ENCODE measurements at regions not wholly inside any gene's neighbourhood (a gene's known extent, or its start where the extent isn't known, plus 50 kb on each side); places are given as distances from the start of the nearest gene placed in this dataset.
"Not testable (repeated sequence)": the region's sequence is repeated elsewhere in the genome, so short reads cannot be mapped to it uniquely, and the experiment has no call there.

DNA sequence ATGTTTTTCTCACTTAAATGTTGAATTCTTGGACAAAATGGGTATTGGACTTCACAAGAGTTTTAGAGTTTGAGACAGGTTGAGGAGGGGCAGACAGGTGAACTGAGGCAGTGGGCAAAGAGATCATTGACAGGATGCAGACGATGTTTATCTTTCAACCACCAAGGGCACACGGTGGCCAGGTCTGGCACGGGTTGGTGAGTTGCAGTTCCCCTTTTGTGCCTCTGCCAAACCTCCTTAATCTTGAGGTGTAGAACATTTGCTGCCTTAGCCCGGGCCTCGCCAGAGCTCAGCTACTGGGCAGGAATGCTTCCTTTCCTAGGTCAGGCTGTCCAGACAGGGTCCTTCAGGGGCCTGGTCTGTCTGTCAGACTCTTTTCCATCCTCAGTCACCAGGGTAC lies 567.4 kb upstream of the SOX9 start:
- no peaks in the 10 kb centered on the region for H3K36me3 ChIP-seq (ENCODE audit: control insufficient read depth, insufficient read depth, low read length)
- no peaks in the 10 kb centered on the region for H3K9me3 ChIP-seq (ENCODE audit: control insufficient read depth, insufficient read depth, low read length)
- H3K4me3 ChIP-seq (ENCODE audit: low read depth, low read length) = no peak overlapping the region
- H3K27ac ChIP-seq (ENCODE audit: low read depth, low read length) = no peak overlapping the region
- no peaks in the 10 kb centered on the region for H3K27me3 ChIP-seq (ENCODE audit: control insufficient read depth, insufficient read depth, low read length)
- H3K9ac ChIP-seq (ENCODE audit: low read depth, low read length) = no peak overlapping the region
- H3K4me1 ChIP-seq (ENCODE audit: control insufficient read depth, insufficient read depth, low read length) = no peaks in the 10 kb centered on the region

DNA sequence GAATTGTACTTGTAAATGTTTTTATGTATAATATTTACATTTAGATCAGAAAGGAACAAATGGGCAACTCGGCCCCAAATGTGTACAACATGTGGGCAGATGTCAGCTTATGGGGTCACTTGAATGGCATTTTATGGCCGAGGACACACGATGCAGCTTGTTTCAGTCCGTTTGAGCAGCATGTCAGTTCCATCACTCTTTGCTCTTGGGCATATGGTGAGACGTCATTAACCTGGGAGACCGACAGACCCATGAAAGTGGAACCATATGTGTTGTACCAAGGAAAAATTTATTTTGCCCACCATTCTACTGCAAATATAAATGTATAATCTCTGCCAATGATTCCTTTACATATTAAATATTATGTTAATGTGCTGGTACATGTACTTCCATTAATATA lies 561.9 kb upstream of the SOX9 start:
- no peaks in the 10 kb centered on the region for H3K9me3 ChIP-seq (ENCODE audit: control insufficient read depth, insufficient read depth, low read length)
- H3K36me3 ChIP-seq (ENCODE audit: control insufficient read depth, insufficient read depth, low read length) = no peaks in the 10 kb centered on the region
- H3K27ac ChIP-seq (ENCODE audit: low read depth, low read length) = no peak overlapping the region
- H3K27me3 ChIP-seq (ENCODE audit: control insufficient read depth, insufficient read depth, low read length) = no peaks in the 10 kb centered on the region
- no peak overlapping the region for H3K9ac ChIP-seq (ENCODE audit: low read depth, low read length)
- no peaks in the 10 kb centered on the region for H3K4me1 ChIP-seq (ENCODE audit: control insufficient read depth, insufficient read depth, low read length)
- H3K4me3 ChIP-seq (ENCODE audit: low read depth, low read length) = no peak overlapping the region

DNA sequence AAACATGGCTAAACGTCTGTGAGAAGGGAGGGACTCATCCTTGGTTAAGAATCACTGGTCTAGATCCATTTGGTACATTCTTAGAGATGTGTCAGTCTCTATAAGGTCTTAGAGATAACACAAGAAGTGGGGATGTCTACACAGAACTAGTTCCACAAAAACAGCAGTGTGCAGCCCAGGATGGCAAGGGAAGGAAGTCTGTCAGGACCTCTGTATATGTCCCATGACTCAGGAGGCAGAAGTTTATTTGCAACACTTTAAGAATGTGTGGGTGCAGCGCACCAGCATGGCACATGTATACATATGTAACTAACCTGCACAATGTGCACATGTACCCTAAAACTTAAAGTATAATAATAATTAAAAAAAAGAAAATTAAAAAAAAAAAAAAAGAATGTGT lies 548.5 kb upstream of the SOX9 start:
- Histone ChIP-seq H3K4me1 (ENCODE audit: control insufficient read depth, insufficient read depth, low read length) (no peaks in the 10 kb centered on the region), H3K9ac (ENCODE audit: low read depth, low read length) (no peak overlapping the region), H3K27me3 (ENCODE audit: control insufficient read depth, insufficient read depth, low read length) (no peaks in the 10 kb centered on the region), H3K4me3 (ENCODE audit: low read depth, low read length) (no peak overlapping the region), H3K36me3 (ENCODE audit: control insufficient read depth, insufficient read depth, low read length) (no peaks in the 10 kb centered on the region), H3K27ac (ENCODE audit: low read depth, low read length) (no peak overlapping the region), H3K9me3 (ENCODE audit: control insufficient read depth, insufficient read depth, low read length) (peaks cover 4% of the 10 kb centered on the region)

DNA sequence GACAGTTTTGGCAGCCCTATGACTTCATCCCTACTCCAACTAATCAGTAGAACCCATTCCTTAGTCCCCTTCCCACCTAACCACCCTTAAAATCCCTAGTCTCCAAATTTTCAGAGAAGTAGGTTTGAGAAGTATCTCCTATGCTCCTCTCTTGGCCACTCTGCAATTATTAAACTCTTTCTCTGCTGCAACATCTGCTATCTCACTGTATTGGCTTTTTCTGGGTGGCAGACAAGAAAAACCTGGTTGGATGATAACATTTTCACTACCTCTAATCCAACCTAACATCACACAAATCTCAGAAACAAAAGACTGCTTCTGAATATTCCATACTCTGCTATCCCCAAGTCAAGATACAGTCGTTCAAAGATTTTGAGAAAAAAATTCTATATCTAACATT lies 542.4 kb upstream of the SOX9 start:
- H3K27me3 ChIP-seq (ENCODE audit: control insufficient read depth, insufficient read depth, low read length) = no peaks in the 10 kb centered on the region
- no peak overlapping the region for H3K9ac ChIP-seq (ENCODE audit: low read depth, low read length)

GRCh38 chr17:71580220-71580619 lies 540.6 kb upstream of the SOX9 start:
- no peaks in the 10 kb centered on the region for H3K9me3 ChIP-seq (ENCODE audit: control insufficient read depth, insufficient read depth, low read length)
- no peak overlapping the region for H3K4me3 ChIP-seq (ENCODE audit: low read depth, low read length)
- no peaks in the 10 kb centered on the region for H3K36me3 ChIP-seq (ENCODE audit: control insufficient read depth, insufficient read depth, low read length)
- no peak overlapping the region for H3K27ac ChIP-seq (ENCODE audit: low read depth, low read length)
- H3K4me1 ChIP-seq (ENCODE audit: control insufficient read depth, insufficient read depth, low read length) = peaks cover 2% of the 10 kb centered on the region
- no peaks in the 10 kb centered on the region for H3K27me3 ChIP-seq (ENCODE audit: control insufficient read depth, insufficient read depth, low read length)
- no peak overlapping the region for H3K9ac ChIP-seq (ENCODE audit: low read depth, low read length)

More for the DNA sequence above, 542.4 kb upstream of the SOX9 start:
- H3K36me3 ChIP-seq (ENCODE audit: control insufficient read depth, insufficient read depth, low read length) = no peaks in the 10 kb centered on the region
- no peak overlapping the region for H3K4me3 ChIP-seq (ENCODE audit: low read depth, low read length)
- no peaks in the 10 kb centered on the region for H3K4me1 ChIP-seq (ENCODE audit: control insufficient read depth, insufficient read depth, low read length)
- no peak overlapping the region for H3K27ac ChIP-seq (ENCODE audit: low read depth, low read length)
- no peaks in the 10 kb centered on the region for H3K9me3 ChIP-seq (ENCODE audit: control insufficient read depth, insufficient read depth, low read length)

- Histone ChIP-seq H3K4me1 (ENCODE audit: control insufficient read depth, insufficient read depth, low read length) (peaks cover 7% of the 10 kb centered on the region), H3K9ac (ENCODE audit: low read depth, low read length) (no peak overlapping the region), H3K9me3 (ENCODE audit: control insufficient read depth, insufficient read depth, low read length) (no peaks in the 10 kb centered on the region), H3K27ac (ENCODE audit: low read depth, low read length) (no peak overlapping the region), H3K4me3 (ENCODE audit: low read depth, low read length) (no peak overlapping the region), H3K27me3 (ENCODE audit: control insufficient read depth, insufficient read depth, low read length) (no peaks in the 10 kb centered on the region), H3K36me3 (ENCODE audit: control insufficient read depth, insufficient read depth, low read length) (no peaks in the 10 kb centered on the region)
These were observed 535.3 kb upstream of the SOX9 start for GRCh38 chr17:71585540-71585939.

GRCh38 chr17:71592431-71592830 lies 528.4 kb upstream of the SOX9 start:
- Histone ChIP-seq H3K4me3 (ENCODE audit: low read depth, low read length) (no peak overlapping the region), H3K9me3 (ENCODE audit: control insufficient read depth, insufficient read depth, low read length) (no peaks in the 10 kb centered on the region), H3K4me1 (ENCODE audit: control insufficient read depth, insufficient read depth, low read length) (no peaks in the 10 kb centered on the region), H3K9ac (ENCODE audit: low read depth, low read length) (no peak overlapping the region), H3K27me3 (ENCODE audit: control insufficient read depth, insufficient read depth, low read length) (no peaks in the 10 kb centered on the region), H3K27ac (ENCODE audit: low read depth, low read length) (no peak overlapping the region), H3K36me3 (ENCODE audit: control insufficient read depth, insufficient read depth, low read length) (no peaks in the 10 kb centered on the region)

DNA sequence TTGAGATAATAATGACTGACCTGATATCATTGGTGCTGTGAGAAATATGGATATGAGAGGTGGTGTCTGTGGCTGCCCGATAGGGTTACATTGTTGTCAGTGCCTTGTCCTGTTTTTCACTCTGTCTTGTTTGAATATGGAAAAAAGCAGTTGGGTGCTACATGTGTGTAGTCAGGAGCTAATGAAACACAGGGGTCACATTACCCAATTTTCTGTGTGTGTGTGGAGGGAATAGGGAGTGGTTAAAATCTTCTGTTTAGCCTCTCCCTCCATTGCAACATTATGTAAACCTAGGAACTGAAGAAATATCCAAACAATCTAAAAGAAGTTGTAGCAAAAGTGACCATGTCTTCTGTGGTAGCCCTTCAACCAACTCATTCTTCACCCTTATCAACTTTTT lies 527.7 kb upstream of the SOX9 start:
- H3K9me3 ChIP-seq (ENCODE audit: control insufficient read depth, insufficient read depth, low read length) = no peaks in the 10 kb centered on the region
- no peak overlapping the region for H3K9ac ChIP-seq (ENCODE audit: low read depth, low read length)
- H3K27me3 ChIP-seq (ENCODE audit: control insufficient read depth, insufficient read depth, low read length) = no peaks in the 10 kb centered on the region
- H3K36me3 ChIP-seq (ENCODE audit: control insufficient read depth, insufficient read depth, low read length) = no peaks in the 10 kb centered on the region
- H3K4me1 ChIP-seq (ENCODE audit: control insufficient read depth, insufficient read depth, low read length) = no peaks in the 10 kb centered on the region
- H3K27ac ChIP-seq (ENCODE audit: low read depth, low read length) = no peak overlapping the region
- no peak overlapping the region for H3K4me3 ChIP-seq (ENCODE audit: low read depth, low read length)

GRCh38 chr17:71599583-71599982 lies 521.2 kb upstream of the SOX9 start:
- not testable (repeated sequence) for H3K9me3 ChIP-seq (ENCODE audit: control insufficient read depth, insufficient read depth, low read length); H3K27me3 ChIP-seq (ENCODE audit: control insufficient read depth, insufficient read depth, low read length); H3K27ac ChIP-seq (ENCODE audit: low read depth, low read length); H3K4me3 ChIP-seq (ENCODE audit: low read depth, low read length); H3K36me3 ChIP-seq (ENCODE audit: control insufficient read depth, insufficient read depth, low read length); H3K9ac ChIP-seq (ENCODE audit: low read depth, low read length); H3K4me1 ChIP-seq (ENCODE audit: control insufficient read depth, insufficient read depth, low read length)

DNA sequence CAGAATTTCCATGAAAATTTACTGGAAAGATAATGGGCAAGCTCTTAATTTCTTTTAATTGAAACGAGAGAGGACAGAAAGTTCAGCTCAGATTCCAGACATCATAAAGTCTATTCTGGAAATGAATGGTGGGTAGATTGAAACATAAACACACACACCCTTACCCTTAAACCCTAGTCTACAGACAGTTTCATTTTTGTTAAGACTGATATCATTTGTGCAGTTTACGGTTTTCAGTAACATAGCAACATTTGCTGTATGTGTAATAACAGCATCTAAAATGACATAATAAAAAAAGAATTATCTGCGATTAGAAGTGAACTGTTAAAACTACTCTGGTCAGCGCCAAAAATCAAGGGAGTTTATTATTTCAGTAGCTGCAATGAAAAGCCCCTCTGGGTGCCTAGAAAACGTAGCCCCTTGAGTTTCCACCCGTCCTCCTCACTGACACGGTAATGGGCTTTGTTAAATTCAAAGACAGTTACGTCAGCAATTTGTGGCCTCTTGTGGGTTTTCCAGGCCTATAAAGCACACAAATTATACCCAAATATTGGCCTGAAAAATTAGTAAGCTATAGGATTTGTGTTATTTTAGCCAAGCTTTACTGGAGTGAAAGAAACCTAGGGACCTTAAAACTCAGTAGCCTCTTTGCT lies 520.6 kb upstream of the SOX9 start:
- Histone ChIP-seq H3K4me3 (ENCODE audit: low read depth, low read length) (no peak overlapping the region), H3K9me3 (ENCODE audit: control insufficient read depth, insufficient read depth, low read length) (no peaks in the 10 kb centered on the region), H3K9ac (ENCODE audit: low read depth, low read length) (no peak overlapping the region)

GRCh38 chr17:71601894-71602504 lies 518.8 kb upstream of the SOX9 start:
- peaks cover 9% of the 10 kb centered on the region; the same call in 1 of the 2 replicates for H3K4me1 ChIP-seq (ENCODE audit: control insufficient read depth, insufficient read depth, low read length)
- H3K9me3 ChIP-seq (ENCODE audit: control insufficient read depth, insufficient read depth, low read length) = no peaks in the 10 kb centered on the region
- H3K27ac ChIP-seq (ENCODE audit: low read depth, low read length) = no peak overlapping the region
- no peaks in the 10 kb centered on the region for H3K27me3 ChIP-seq (ENCODE audit: control insufficient read depth, insufficient read depth, low read length)
- no peak overlapping the region for H3K9ac ChIP-seq (ENCODE audit: low read depth, low read length)
- no peaks in the 10 kb centered on the region for H3K36me3 ChIP-seq (ENCODE audit: control insufficient read depth, insufficient read depth, low read length)
- no peak overlapping the region for H3K4me3 ChIP-seq (ENCODE audit: low read depth, low read length)

More for the DNA sequence above, 520.6 kb upstream of the SOX9 start:
- Histone ChIP-seq H3K36me3 (ENCODE audit: control insufficient read depth, insufficient read depth, low read length) (no peaks in the 10 kb centered on the region), H3K27me3 (ENCODE audit: control insufficient read depth, insufficient read depth, low read length) (no peaks in the 10 kb centered on the region), H3K4me1 (ENCODE audit: control insufficient read depth, insufficient read depth, low read length) (peaks cover 9% of the 10 kb centered on the region; the same call in 1 of the 2 replicates), H3K27ac (ENCODE audit: low read depth, low read length) (no peak overlapping the region)

All from HUES48 (cell line).